H1 (cell line): ENCODE measurements at regions not wholly inside any gene's neighbourhood (a gene's known extent, or its start where the extent isn't known, plus 50 kb on each side); places are given as distances from the start of the nearest gene placed in this dataset.

ENCODE experiments used
- CTCF ChIA-PET: fragments of 300-600 bp; sonication (Branson Sonifier 250); formaldehyde crosslinking; loops from one replicate; lab custom pipeline; 2021; ENCODE audit not compliant: partially characterized antibody; lab: Charles Lee
- POLR2A ChIA-PET: fragments of 300-600 bp; sonication (Branson Sonifier 250); formaldehyde crosslinking; loops from one replicate; lab custom pipeline; 2021; ENCODE audit warnings: inconsistent platforms; ENCODE audit not compliant: partially characterized antibody; lab: Charles Lee
- DNase-seq, 2 experiments: peaks; one replicate each; pipeline versions ENCODE4 v3.0.0 to v3.0.0-alpha.2; 2010 to 2022; ENCODE audit warnings: low spot score in 2 of 2, low read depth in 1 of 2, mixed read lengths in 1 of 2
- FAIRE-seq: peaks from 2 replicates; lab custom pipeline; 2011; peaks lifted over from hg19 to GRCh38; lab: Jason Lieb, UNC
- H2AFZ ChIP-seq: 2 replicates; pipeline ENCODE4 v1.8.1; 2012; ENCODE audit warnings: low read length, inconsistent platforms
- H2AK5ac ChIP-seq: 2 replicates; pipeline ENCODE4 v1.6.1; 2013; ENCODE audit warnings: low read depth, low read length
- H2BK120ac ChIP-seq: replicated peaks from 2 replicates; pipeline ENCODE3; 2013; ENCODE audit warnings: low read depth, low read length, inconsistent platforms
- H2BK12ac ChIP-seq: 2 replicates; pipeline ENCODE4 v1.6.1; 2013; ENCODE audit warnings: low read depth, low read length
- H2BK15ac ChIP-seq: 2 replicates; pipeline ENCODE4 v1.6.1; 2013; ENCODE audit warnings: low read length
- H2BK20ac ChIP-seq: 2 replicates; pipeline ENCODE4 v1.6.1; 2013; ENCODE audit warnings: low read length
- H2BK5ac ChIP-seq: 2 replicates; pipeline ENCODE4 v1.6.1; 2013; ENCODE audit warnings: low read depth, low read length
- H3K14ac ChIP-seq: 2 replicates; pipeline ENCODE4 v1.6.1; 2013; ENCODE audit warnings: inconsistent platforms; ENCODE audit not compliant: insufficient read length
- H3K18ac ChIP-seq: 2 replicates; pipeline ENCODE4 v1.6.1; 2013; ENCODE audit warnings: low read length; ENCODE audit errors: extremely low read depth
- H3K23ac ChIP-seq: 2 replicates; pipeline ENCODE4 v1.6.1; 2013; ENCODE audit warnings: inconsistent platforms; ENCODE audit not compliant: insufficient read length
- H3K23me2 ChIP-seq: 2 replicates; pipeline ENCODE4 v1.6.1; 2013; ENCODE audit warnings: low read depth, low read length
- H3K27ac ChIP-seq: 2 replicates; pipeline ENCODE4 v1.6.1; 2011; ENCODE audit warnings: low read depth, low read length, inconsistent platforms
- H3K27me3 ChIP-seq, 4 experiments: replicated peaks in 1 of 4; 1 replicate in 1 of 4; 2 replicates in 3 of 4; pipeline versions ENCODE4 v1.6.1 to v1.8.1; 2011 to 2013; ENCODE audit warnings: low read length in 3 of 4, mild to moderate bottlenecking in 3 of 4, inconsistent platforms in 2 of 4, mixed read lengths in 2 of 4, moderate library complexity in 1 of 4; ENCODE audit not compliant: control insufficient read depth in 3 of 4, insufficient read depth in 3 of 4; ENCODE audit errors: extremely low read depth in 1 of 4
- H3K36me3 ChIP-seq, 4 experiments: 2 replicates each; pipeline versions ENCODE4 v1.6.1 to v1.8.1; 2011 to 2013; ENCODE audit warnings: mild to moderate bottlenecking in 4 of 4, low read length in 3 of 4, moderate library complexity in 2 of 4, control low read depth in 1 of 4, inconsistent platforms in 1 of 4; ENCODE audit not compliant: insufficient read depth in 4 of 4, control insufficient read depth in 2 of 4
- H3K4ac ChIP-seq: replicated peaks from 2 replicates; pipeline ENCODE3; 2013; ENCODE audit warnings: low read length, low read depth, mixed read lengths, inconsistent platforms; ENCODE audit not compliant: insufficient read length
- H3K4me1 ChIP-seq, 4 experiments: replicated peaks in 1 of 4; 1 replicate in 1 of 4; 2 replicates in 3 of 4; pipeline versions ENCODE4 v1.6.1 to v1.8.1; 2011 to 2013; ENCODE audit warnings: low read length in 3 of 4, inconsistent platforms in 2 of 4, mixed read lengths in 1 of 4; ENCODE audit not compliant: insufficient read depth in 4 of 4, control insufficient read depth in 3 of 4
- H3K4me2 ChIP-seq, 2 experiments: 2 replicates each; pipeline versions ENCODE4 v1.6.1 to v1.8.1; 2011 to 2013; ENCODE audit warnings: low read depth in 2 of 2, low read length in 2 of 2, control low read depth in 1 of 2, inconsistent platforms in 1 of 2, mild to moderate bottlenecking in 1 of 2; ENCODE audit not compliant: insufficient read depth in 1 of 2
- H3K4me3 ChIP-seq, 4 experiments: fragments of 200-600, 300-600 bp in 1 of 4; sonication (generic), shearing (Covaris generic), sonication (Bioruptor Twin) in 1 of 4; 2 replicates each; pipeline versions ENCODE4 v1.5.1 to v1.8.1; 2011 to 2016; ENCODE audit warnings: low read length in 4 of 4, low read depth in 3 of 4, control low read depth in 2 of 4, inconsistent platforms in 2 of 4, mild to moderate bottlenecking in 2 of 4, mixed read lengths in 1 of 4, moderate library complexity in 1 of 4; ENCODE audit not compliant: insufficient read depth in 2 of 4; ENCODE audit errors: extremely low read depth in 1 of 4
- H3K56ac ChIP-seq: replicated peaks from 2 replicates; pipeline ENCODE3; 2013; ENCODE audit warnings: low read depth, mild to moderate bottlenecking, mixed read lengths, low read length, inconsistent platforms; ENCODE audit not compliant: insufficient read length
- H3K79me1 ChIP-seq: 2 replicates; pipeline ENCODE4 v1.6.1; 2013; ENCODE audit warnings: low read depth, low read length, control low read depth
- H3K79me2 ChIP-seq, 2 experiments: 2 replicates each; pipeline versions ENCODE4 v1.6.1 to v1.8.1; 2012 to 2013; ENCODE audit warnings: low read length in 2 of 2, mild to moderate bottlenecking in 2 of 2, inconsistent platforms in 1 of 2; ENCODE audit not compliant: insufficient read depth in 2 of 2, control insufficient read depth in 1 of 2
- H3K9ac ChIP-seq, 4 experiments: replicated peaks in 1 of 4; 1 replicate in 1 of 4; 2 replicates in 3 of 4; pipeline versions ENCODE4 v1.6.1 to v1.8.1; 2011 to 2013; ENCODE audit warnings: low read depth in 3 of 4, low read length in 3 of 4, control low read depth in 2 of 4, mild to moderate bottlenecking in 2 of 4, moderate library complexity in 2 of 4, inconsistent platforms in 1 of 4; ENCODE audit errors: extremely low read depth in 1 of 4
- H3K9me3 ChIP-seq, 2 experiments: 2 replicates each; pipeline versions ENCODE4 v1.6.1 to v1.8.1; 2012 to 2013; ENCODE audit warnings: mild to moderate bottlenecking in 2 of 2, moderate library complexity in 2 of 2, control low read depth in 1 of 2, inconsistent platforms in 1 of 2, low read depth in 1 of 2, low read length in 1 of 2, mixed read lengths in 1 of 2; ENCODE audit not compliant: insufficient read depth in 2 of 2
- H4K20me1 ChIP-seq, 2 experiments: replicated peaks in 1 of 2; 2 replicates each; pipeline versions ENCODE3 to v1.8.1; 2011 to 2013; ENCODE audit warnings: inconsistent platforms in 2 of 2, low read length in 2 of 2, mild to moderate bottlenecking in 1 of 2; ENCODE audit not compliant: insufficient read depth in 2 of 2, control insufficient read depth in 1 of 2
- H4K5ac ChIP-seq: 2 replicates; pipeline ENCODE4 v1.6.1; 2013; ENCODE audit warnings: low read length, low read depth, mixed read lengths, inconsistent platforms; ENCODE audit not compliant: insufficient read length
- H4K8ac ChIP-seq: 2 replicates; pipeline ENCODE4 v1.8.0; 2013; ENCODE audit warnings: mild to moderate bottlenecking, moderate library complexity, low read length, inconsistent platforms; ENCODE audit not compliant: insufficient read depth; ENCODE audit errors: extremely low read depth
- H4K91ac ChIP-seq: replicated peaks from 2 replicates; pipeline ENCODE3; 2013; ENCODE audit warnings: low read length, mixed read lengths, inconsistent platforms; ENCODE audit not compliant: insufficient read length
- CREB1 ChIP-seq: IDR thresholded peaks from 2 replicates; pipeline ENCODE4 v1.6.1; 2012; ENCODE audit warnings: inconsistent platforms
- WGBS, 2 experiments: shearing (Covaris generic) in 1 of 2; methylation state at CpG; one replicate each; pipeline versions ENCODE4 v1.1.6 to v1.1.7; 2013 to 2015; ENCODE audit warnings: low lambda C conversion rate in 2 of 2, mixed read lengths in 2 of 2, inconsistent platforms in 1 of 2, low coverage in 1 of 2, missing lambda C conversion rate in 1 of 2; ENCODE audit not compliant: insufficient replicate concordance in 2 of 2, insufficient coverage in 1 of 2, insufficient read length in 1 of 2; ENCODE audit errors: extremely low coverage in 1 of 2, missing lambda C conversion rate in 1 of 2; 5-methylcytosine and 5-hydroxymethylcytosine counted together
- TF ChIP-seq, protein P1 (sequence below): IDR thresholded peaks from 2 replicates; pipeline ENCODE4 v1.6.1; 2012; ENCODE audit warnings: inconsistent platforms

DNA sequence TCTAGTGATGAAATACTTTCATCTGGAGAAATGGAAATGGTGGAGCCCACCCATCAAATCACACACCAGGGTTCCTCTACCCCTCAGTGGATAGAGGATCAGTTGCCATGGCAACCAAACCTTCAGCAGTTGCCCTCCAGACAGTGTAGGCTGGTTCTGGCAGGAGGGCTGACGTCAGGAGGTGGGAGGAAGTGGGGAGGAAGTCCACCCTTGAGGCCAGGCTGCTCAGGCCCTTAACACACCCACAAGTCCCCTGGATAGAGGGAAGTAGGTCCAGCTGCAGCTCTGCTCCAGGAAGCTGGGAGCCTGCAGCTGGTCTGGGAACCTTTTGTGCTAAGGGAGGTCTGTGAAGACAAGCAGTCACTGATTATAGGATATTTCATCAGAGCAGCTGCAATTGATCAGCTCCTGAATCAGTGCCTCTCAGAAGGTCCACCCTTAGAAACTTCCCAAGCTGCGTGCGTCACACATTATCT lies 186.6 kb downstream of the MTX2 start:
- DNase-seq (no peak), FAIRE-seq (no peak)
- Histone ChIP-seq H4K20me1 (no peaks in the 10 kb centered on the region), H3K9me3 (no peaks in the 10 kb centered on the region), H3K79me1 (no peaks in the 10 kb centered on the region), H3K4me2 (no peak overlapping the region), H4K5ac (no peak overlapping the region), H3K27me3 (no peaks in the 10 kb centered on the region), H3K23ac (no peak overlapping the region), H3K36me3 (no peaks in the 10 kb centered on the region), H3K4me3 (no peak overlapping the region), H2BK15ac (no peak overlapping the region), H2BK5ac (no peak overlapping the region), H2AK5ac (no peak overlapping the region), H3K27ac (no peak overlapping the region), H3K56ac (no peak overlapping the region), H2BK120ac (no peak overlapping the region), H3K23me2 (no peaks in the 10 kb centered on the region), H3K79me2 (no peaks in the 10 kb centered on the region), H3K4me1 (peaks cover 0 to 7% (median 1%) of the 10 kb centered on the region in 4 experiments; a peak in 4 of 7 replicates), H3K4ac (no peak overlapping the region), H3K14ac (no peak overlapping the region), H2BK12ac (no peak overlapping the region), H4K91ac (no peak overlapping the region), H4K8ac (no peak overlapping the region), H3K9ac (0 out of 7 replicates have a peak overlapping the region, but pooled peaks of 1 of the 4 experiments have one; percentile 14), H2AFZ (no peak overlapping the region), H2BK20ac (no peak overlapping the region), H3K18ac (no peak overlapping the region)
- peak; percentile 26; the same call in 1 of the 2 replicates for TF ChIP-seq CREB1
- TF ChIP-seq, protein P1, sequence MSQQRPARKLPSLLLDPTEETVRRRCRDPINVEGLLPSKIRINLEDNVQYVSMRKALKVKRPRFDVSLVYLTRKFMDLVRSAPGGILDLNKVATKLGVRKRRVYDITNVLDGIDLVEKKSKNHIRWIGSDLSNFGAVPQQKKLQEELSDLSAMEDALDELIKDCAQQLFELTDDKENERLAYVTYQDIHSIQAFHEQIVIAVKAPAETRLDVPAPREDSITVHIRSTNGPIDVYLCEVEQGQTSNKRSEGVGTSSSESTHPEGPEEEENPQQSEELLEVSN = no peak
- ChIA-PET CTCF (interaction anchor here (0.7 to 10.2 kb wide), 34 partner anchors 9 to 598 kb away, joined by 3 to 111 read pairs (median 4); partner anchors contain the start of gene HOXD8), POLR2A (no interaction called here)
- WGBS, 2 experiments = 71% methylated on average over 3 of the region's 3 CpGs; no CpG with 5 or more reads in 1 of the 2 experiments
